ENCODE measurements at regions not wholly inside any gene's neighbourhood (a gene's known extent, or its start where the extent isn't known, plus 50 kb on each side); places are given as distances from the start of the nearest gene placed in this dataset.

- H3K4me3 ChIP-seq (ENCODE audit: low read length, poor library complexity, severe bottlenecking): no peak overlapping the region
- no peak for TF ChIP-seq CTCF (conservative IDR thresholded peaks at IDR 0.05; ENCODE audit: low read length)
- no peak for TF ChIP-seq EZH2phosphoT487 (IDR thresholded peaks at IDR 0.05; ENCODE audit: borderline replicate concordance)
- no peaks in the 10 kb centered on the region for H3K36me3 ChIP-seq (ENCODE audit: insufficient read depth, low read length)
- no peaks in the 10 kb centered on the region for H3K4me1 ChIP-seq (ENCODE audit: insufficient read depth, low read length, poor library complexity, severe bottlenecking)
- no peaks in the 10 kb centered on the region for H3F3A ChIP-seq (ENCODE audit: low read depth)
- H3K9me3 ChIP-seq (ENCODE audit: insufficient read depth, low read depth, low read length): no peaks in the 10 kb centered on the region
- H2AFZ ChIP-seq (ENCODE audit: low read length): no peak overlapping the region
- H3K27me3 ChIP-seq (ENCODE audit: insufficient read depth, low read length, poor library complexity, severe bottlenecking): no peaks in the 10 kb centered on the region
- H3K9me2 ChIP-seq (replicated peaks; ENCODE audit: low read depth, low read length): no peaks in the 10 kb centered on the region
- H3K79me2 ChIP-seq (ENCODE audit: insufficient read depth, low read length): no peaks in the 10 kb centered on the region
- H3K9ac ChIP-seq (ENCODE audit: low read depth, low read length, poor library complexity, severe bottlenecking): no peak overlapping the region
- H4K20me1 ChIP-seq (ENCODE audit: insufficient read depth, low read length, poor library complexity, severe bottlenecking): no peaks in the 10 kb centered on the region
- no peak overlapping the region for H3K4me2 ChIP-seq (ENCODE audit: low read depth, low read length, poor library complexity, severe bottlenecking)
Observed at GRCh38 chr7:55276572-55277295, 88.4 kb upstream of the LANCL2 start.

GRCh38 chr7:55277916-55278315 lies 87.2 kb upstream of the LANCL2 start:
- no peak overlapping the region for H3K9ac ChIP-seq (ENCODE audit: low read depth, low read length, poor library complexity, severe bottlenecking)
- no peaks in the 10 kb centered on the region for H3K36me3 ChIP-seq (ENCODE audit: insufficient read depth, low read length)
- H3K4me3 ChIP-seq (ENCODE audit: low read length, poor library complexity, severe bottlenecking): no peak overlapping the region
- H3K4me1 ChIP-seq (ENCODE audit: insufficient read depth, low read length, poor library complexity, severe bottlenecking): no peaks in the 10 kb centered on the region
- H3K9me2 ChIP-seq (replicated peaks; ENCODE audit: low read depth, low read length): no peaks in the 10 kb centered on the region
- no peak overlapping the region for H3K4me2 ChIP-seq (ENCODE audit: low read depth, low read length, poor library complexity, severe bottlenecking)
- no peaks in the 10 kb centered on the region for H3F3A ChIP-seq (ENCODE audit: low read depth)
- H3K79me2 ChIP-seq (ENCODE audit: insufficient read depth, low read length): no peaks in the 10 kb centered on the region
- no peaks in the 10 kb centered on the region for H3K9me3 ChIP-seq (ENCODE audit: insufficient read depth, low read depth, low read length)
- TF ChIP-seq CTCF (conservative IDR thresholded peaks at IDR 0.05; ENCODE audit: low read length): no peak
- no peak for TF ChIP-seq EZH2phosphoT487 (IDR thresholded peaks at IDR 0.05; ENCODE audit: borderline replicate concordance)
- no peaks in the 10 kb centered on the region for H4K20me1 ChIP-seq (ENCODE audit: insufficient read depth, low read length, poor library complexity, severe bottlenecking)
- H2AFZ ChIP-seq (ENCODE audit: low read length): no peak overlapping the region
- no peaks in the 10 kb centered on the region for H3K27me3 ChIP-seq (ENCODE audit: insufficient read depth, low read length, poor library complexity, severe bottlenecking)

- no peaks in the 10 kb centered on the region for H3K79me2 ChIP-seq (ENCODE audit: insufficient read depth, low read length)
- H2AFZ ChIP-seq (ENCODE audit: low read length): no peak overlapping the region
- no peaks in the 10 kb centered on the region for H3K27me3 ChIP-seq (ENCODE audit: insufficient read depth, low read length, poor library complexity, severe bottlenecking)
- H3K9me3 ChIP-seq (ENCODE audit: insufficient read depth, low read depth, low read length): no peaks in the 10 kb centered on the region
- H3K9me2 ChIP-seq (replicated peaks; ENCODE audit: low read depth, low read length): no peaks in the 10 kb centered on the region
- no peak overlapping the region for H3K9ac ChIP-seq (ENCODE audit: low read depth, low read length, poor library complexity, severe bottlenecking)
- no peaks in the 10 kb centered on the region for H4K20me1 ChIP-seq (ENCODE audit: insufficient read depth, low read length, poor library complexity, severe bottlenecking)
- H3K4me3 ChIP-seq (ENCODE audit: low read length, poor library complexity, severe bottlenecking): no peak overlapping the region
- no peaks in the 10 kb centered on the region for H3K36me3 ChIP-seq (ENCODE audit: insufficient read depth, low read length)
- H3F3A ChIP-seq (ENCODE audit: low read depth): no peaks in the 10 kb centered on the region
- H3K4me2 ChIP-seq (ENCODE audit: low read depth, low read length, poor library complexity, severe bottlenecking): no peak overlapping the region
- H3K4me1 ChIP-seq (ENCODE audit: insufficient read depth, low read length, poor library complexity, severe bottlenecking): no peaks in the 10 kb centered on the region
- no peak for TF ChIP-seq EZH2phosphoT487 (IDR thresholded peaks at IDR 0.05; ENCODE audit: borderline replicate concordance)
Observed at GRCh38 chr7:55278321-55278720, 86.8 kb upstream of the LANCL2 start.
